Gastrocnemius medialis (tissue), 4 donors: ENCODE measurements at regions not wholly inside any gene's neighbourhood (a gene's known extent, or its start where the extent isn't known, plus 50 kb on each side); places are given as distances from the start of the nearest gene placed in this dataset.

Experiments
- ATAC-seq, 2 donors: fragments of 150-250 bp; one replicate each; pipeline ENCODE4 v1.9.1; 2016
- DNase-seq, 2 donors: peaks; one replicate each; pipeline ENCODE4 v3.0.0-alpha.2; 2019
- H3K27ac ChIP-seq, 4 donors: fragments of 200-600 bp; sonication (generic); 1 replicate in 1 of 4; 2 replicates in 3 of 4; pipeline ENCODE4 v1.5.1; 2016 to 2018; ENCODE audit warnings: mild to moderate bottlenecking in 2 of 4, moderate library complexity in 1 of 4
- H3K27me3 ChIP-seq, 3 donors: fragments of 200-600 bp; sonication (generic) in 2 of 3; 1 replicate in 1 of 3; 2 replicates in 2 of 3; pipeline versions ENCODE4 v1.5.1 to v1.6.0; 2016 to 2019; ENCODE audit warnings: mild to moderate bottlenecking in 1 of 3, moderate library complexity in 1 of 3
- H3K36me3 ChIP-seq, 2 donors: fragments of 200-600 bp; sonication (generic) in 1 of 2; one replicate each; pipeline ENCODE4 v1.5.1; 2017 to 2018
- H3K4me1 ChIP-seq, 2 donors: fragments of 200-600 bp; sonication (generic) in 1 of 2; one replicate each; pipeline ENCODE4 v1.5.1; 2016 to 2017; ENCODE audit warnings: mild to moderate bottlenecking in 2 of 2
- H3K4me3 ChIP-seq, 4 donors: fragments of 200-600 bp; sonication (generic) in 3 of 4; 1 replicate in 1 of 4; 2 replicates in 3 of 4; pipeline ENCODE4 v1.5.1; 2016 to 2019; ENCODE audit warnings: mild to moderate bottlenecking in 2 of 4
- H3K9me3 ChIP-seq, 3 donors: fragments of 200-600 bp; sonication (generic) in 2 of 3; 1 replicate in 1 of 3; 2 replicates in 2 of 3; pipeline ENCODE4 v1.5.1; 2016 to 2019
- CTCF ChIP-seq, 5 experiments: fragments of 450-650 bp in 3 of 5; fragments of 200-600 bp in 2 of 5; sonication (generic) in 2 of 5; IDR thresholded peaks in 4 of 5; conservative IDR thresholded peaks in 1 of 5; 1 replicate in 4 of 5; 2 replicates in 1 of 5; pipeline ENCODE4 v1.5.1; 2016 to 2019; ENCODE audit warnings: antibody characterized with exemption in 5 of 5, mild to moderate bottlenecking in 3 of 5, moderate library complexity in 3 of 5
- POLR2A ChIP-seq, 2 donors: fragments of 450-650 bp; IDR thresholded peaks; one replicate each; pipeline ENCODE4 v1.6.1; 2017; ENCODE audit warnings: antibody characterized with exemption in 2 of 2, mild to moderate bottlenecking in 2 of 2, moderate library complexity in 2 of 2
- in situ Hi-C, 4 donors: fragments of 200-750 bp; cut with MboI; loops; one replicate each; pipeline versions ENCODE4 v1.15.0 to v1.8.0; 2017; ENCODE audit warnings: low sequenced_read_pairs in 4 of 4
- intact Hi-C: fragments of 100-400 bp; cut with DNase I; formaldehyde crosslinking; loops from one replicate; pipeline ENCODE4 v1.15.1; 2023; ENCODE audit warnings: low total_unique reads

DNA sequence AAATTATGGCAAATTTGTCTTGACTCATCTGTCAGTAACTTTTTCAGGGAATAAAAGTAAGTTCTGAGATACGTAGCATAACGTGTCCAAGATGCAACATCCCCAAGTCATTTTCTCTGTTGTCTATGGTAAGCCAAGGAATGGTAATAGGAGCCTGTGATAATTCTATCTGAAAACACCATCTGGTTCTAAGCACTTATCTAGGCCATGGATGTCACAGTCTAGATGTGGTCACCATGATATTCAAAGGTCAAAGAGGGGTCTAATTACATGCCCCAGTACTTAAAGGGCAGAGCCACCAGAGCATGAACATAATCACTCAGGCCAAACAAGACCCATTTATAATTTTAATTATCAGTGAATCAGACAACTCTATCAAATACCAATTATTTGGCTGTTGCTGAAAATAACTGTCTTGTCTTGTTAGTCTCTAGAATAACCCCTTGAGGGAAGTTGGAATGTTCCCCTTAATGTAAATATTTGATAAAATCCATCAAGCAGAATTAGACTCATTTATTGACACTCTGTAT lies 225.1 kb upstream of the MPPED2 start:
- intact Hi-C loops, result no loop called here
- Histone ChIP-seq H3K27me3 (no peaks in the 10 kb centered on the region), H3K36me3 (no peaks in the 10 kb centered on the region), H3K4me1 (peaks cover 6 to 19% of the 10 kb centered on the region in 2 donors), H3K4me3 (no peak overlapping the region), H3K27ac (peak overlapping the region in 1 of 4 donors; percentile 13), H3K9me3 (no peaks in the 10 kb centered on the region)
- ATAC-seq, result peak; percentile 62 to 73
- TF ChIP-seq CTCF (IDR thresholded peaks at IDR 0.05 in 4 of 5, conservative IDR thresholded peaks at IDR 0.05 in 1 of 5), result no peak
- no peak for TF ChIP-seq POLR2A (IDR thresholded peaks at IDR 0.05)
- in situ Hi-C loops, result no loop called here
- DNase-seq, result no peak

DNA sequence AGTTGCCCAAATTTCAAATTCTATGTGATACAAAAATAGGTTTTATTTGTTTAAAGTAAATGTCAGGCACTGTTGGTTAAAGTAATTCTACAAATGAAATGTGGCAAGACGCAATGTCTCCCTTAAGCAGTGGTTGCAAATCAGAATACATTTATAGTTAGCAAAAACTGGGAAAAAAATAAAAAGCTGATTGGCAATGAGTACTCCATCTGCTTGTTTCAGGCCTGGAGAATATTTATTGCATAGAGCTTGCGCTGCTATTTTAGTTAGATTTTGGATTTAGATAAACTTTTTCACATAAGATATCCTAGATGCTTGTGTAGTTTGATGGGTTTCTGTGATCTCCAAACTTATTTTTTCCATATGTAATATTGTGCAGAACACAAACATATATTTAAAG lies 224.0 kb upstream of the MPPED2 start:
- ATAC-seq, result no peak
- no peak for DNase-seq
- in situ Hi-C loops (no loop called here), intact Hi-C loops (no loop called here)
- Histone ChIP-seq H3K4me1 (peaks cover 6 to 13% of the 10 kb centered on the region in 2 donors), H3K4me3 (no peak overlapping the region), H3K9me3 (no peaks in the 10 kb centered on the region), H3K36me3 (no peaks in the 10 kb centered on the region), H3K27ac (no peak overlapping the region), H3K27me3 (no peaks in the 10 kb centered on the region)
- no peak for TF ChIP-seq CTCF (IDR thresholded peaks at IDR 0.05 in 4 of 5, conservative IDR thresholded peaks at IDR 0.05 in 1 of 5)
- no peak for TF ChIP-seq POLR2A (IDR thresholded peaks at IDR 0.05)

GRCh38 chr11:30801357-30801756 lies 215.2 kb upstream of the MPPED2 start:
- DNase-seq (no peak), ATAC-seq (peak; percentile 41 to 52)
- peaks cover 0 to 7% of the 10 kb centered on the region in 2 donors for H3K4me1 ChIP-seq
- no peaks in the 10 kb centered on the region for H3K9me3 ChIP-seq
- no peak overlapping the region for H3K4me3 ChIP-seq
- H3K36me3 ChIP-seq, result no peaks in the 10 kb centered on the region
- intact Hi-C loops, result no loop called here
- no peaks in the 10 kb centered on the region for H3K27me3 ChIP-seq
- in situ Hi-C loops, result no loop called here
- H3K27ac ChIP-seq, result peak overlapping the region in 1 of 4 donors; percentile 24
- TF ChIP-seq CTCF (IDR thresholded peaks at IDR 0.05 in 4 of 5, conservative IDR thresholded peaks at IDR 0.05 in 1 of 5) (no peak), POLR2A (IDR thresholded peaks at IDR 0.05) (no peak)

- no peaks in the 10 kb centered on the region for H3K27me3 ChIP-seq
- DNase-seq (no peak), ATAC-seq (no peak)
- H3K9me3 ChIP-seq, result no peaks in the 10 kb centered on the region
- no peak for TF ChIP-seq POLR2A (IDR thresholded peaks at IDR 0.05)
- TF ChIP-seq CTCF (IDR thresholded peaks at IDR 0.05 in 4 of 5, conservative IDR thresholded peaks at IDR 0.05 in 1 of 5), result no peak
- in situ Hi-C loops (no loop called here), intact Hi-C loops (no loop called here)
- no peaks in the 10 kb centered on the region for H3K36me3 ChIP-seq
- no peak overlapping the region for H3K4me3 ChIP-seq
- H3K27ac ChIP-seq, result peak overlapping the region in 1 of 4 donors; percentile 17
- H3K4me1 ChIP-seq, result peaks cover 0 to 7% of the 10 kb centered on the region in 2 donors
These were observed 214.8 kb upstream of the MPPED2 start for GRCh38 chr11:30800904-30801303.
